Choroid plexus epithelial cell (primary cell): ENCODE measurements at regions not wholly inside any gene's neighbourhood (a gene's known extent, or its start where the extent isn't known, plus 50 kb on each side); places are given as distances from the start of the nearest gene placed in this dataset.
"Not testable (repeated sequence)": the region's sequence is repeated elsewhere in the genome, so short reads cannot be mapped to it uniquely, and the experiment has no call there.

Experiments
- DNase-seq: peaks from one replicate; pipeline ENCODE4 v3.0.0-alpha.2; 2010; ENCODE audit warnings: low read depth
- H3K4me3 ChIP-seq: 2 replicates; pipeline ENCODE4 v1.5.1; 2011; ENCODE audit warnings: low read depth, mild to moderate bottlenecking, control low read depth, low read length, moderate library complexity
- CTCF ChIP-seq: conservative IDR thresholded peaks from 2 replicates; pipeline ENCODE4 v1.5.1; 2011; ENCODE audit warnings: low read depth, mild to moderate bottlenecking, control low read depth, inconsistent platforms, low read length, moderate library complexity

GRCh38 chr21:14040386-14040785 is 170.4 kb downstream of the LIPI start:
- no peak for TF ChIP-seq CTCF
- no peak for DNase-seq
- no peak overlapping the region for H3K4me3 ChIP-seq

GRCh38 chr21:14028619-14029018 is 182.1 kb downstream of the LIPI start:
- DNase-seq, H3K4me3 ChIP-seq: not testable (repeated sequence)

- DNase-seq, result peak; percentile 97
- H3K4me3 ChIP-seq, result peak overlapping the region; percentile 68
Measured at GRCh38 chr21:14027235-14027869, 183.4 kb downstream of the LIPI start.

- H3K4me3 ChIP-seq, DNase-seq: not testable (repeated sequence)
Measured at GRCh38 chr21:14020108-14020507, 190.6 kb downstream of the LIPI start.

- not testable (repeated sequence) for H3K4me3 ChIP-seq, DNase-seq
Measured at GRCh38 chr21:14015841-14016240, 194.9 kb downstream of the LIPI start.

GRCh38 chr21:14013623-14014498 is 196.9 kb downstream of the LIPI start:
- DNase-seq, H3K4me3 ChIP-seq: not testable (repeated sequence)

GRCh38 chr21:14013056-14013603 is 197.6 kb downstream of the LIPI start:
- H3K4me3 ChIP-seq, result no peak overlapping the region
- no peak for TF ChIP-seq CTCF
- no peak for DNase-seq

GRCh38 chr21:14012409-14012808 is 198.3 kb downstream of the LIPI start:
- H3K4me3 ChIP-seq, result no peak overlapping the region
- no peak for TF ChIP-seq CTCF
- no peak for DNase-seq

- H3K4me3 ChIP-seq, DNase-seq: not testable (repeated sequence)
Measured at GRCh38 chr21:14011751-14012150, 199.0 kb downstream of the LIPI start.

- DNase-seq, H3K4me3 ChIP-seq: not testable (repeated sequence)
Measured at GRCh38 chr21:14011149-14011548, 199.6 kb downstream of the LIPI start.

- no peak for TF ChIP-seq CTCF
- DNase-seq, result no peak
- no peak overlapping the region for H3K4me3 ChIP-seq
Measured at GRCh38 chr21:14010729-14011128, 200.0 kb downstream of the LIPI start.

GRCh38 chr21:14009990-14010389 is 200.8 kb downstream of the LIPI start:
- not testable (repeated sequence) for H3K4me3 ChIP-seq, DNase-seq

- DNase-seq, H3K4me3 ChIP-seq: not testable (repeated sequence)
Measured at GRCh38 chr21:14009238-14009981, 201.3 kb downstream of the LIPI start.

- DNase-seq, H3K4me3 ChIP-seq: not testable (repeated sequence)
Measured at GRCh38 chr21:14008436-14008835, 202.3 kb downstream of the LIPI start.
